Fibroblast of skin of right biceps (primary cell): ENCODE measurements at regions not wholly inside any gene's neighbourhood (a gene's known extent, or its start where the extent isn't known, plus 50 kb on each side); places are given as distances from the start of the nearest gene placed in this dataset.
A peak's percentile ranks its signal among the peaks of the same experiment; 100 is the strongest.

Source experiments
- DNase-seq: peaks from one replicate; pipeline ENCODE4 v3.0.0-alpha.2; 2013

GRCh38 chr5:110329955-110330525 is 396.4 kb downstream of the TMEM232 start:
- no peak for DNase-seq

GRCh38 chr5:110333384-110333783 is 393.1 kb downstream of the TMEM232 start:
- DNase-seq, result no peak

- peak; percentile 99 for DNase-seq
Observed at GRCh38 chr5:110335361-110336066, 391.0 kb downstream of the TMEM232 start.

GRCh38 chr5:110338341-110339083 is 388.0 kb downstream of the TMEM232 start:
- peak; percentile 27 for DNase-seq

DNA sequence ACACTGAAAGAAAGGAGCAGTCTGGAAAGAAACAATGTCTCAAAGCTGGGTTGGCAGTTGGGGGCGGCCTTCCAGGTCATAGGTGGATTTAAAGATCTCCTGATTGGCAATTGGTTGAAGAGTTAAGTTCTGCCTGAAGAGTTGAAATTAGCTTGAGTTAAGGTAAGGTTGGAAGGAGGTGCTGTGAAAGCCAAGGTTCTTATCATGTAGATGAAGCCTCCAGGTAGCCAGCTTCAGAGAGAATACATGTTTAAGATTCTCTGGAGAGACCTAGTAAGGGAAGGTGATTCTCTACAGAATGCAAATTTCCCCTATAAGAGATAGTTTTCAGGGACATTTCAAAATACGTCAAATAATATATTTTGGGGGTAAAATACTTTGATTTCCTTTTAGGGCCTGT is 387.1 kb downstream of the TMEM232 start:
- no peak for DNase-seq

DNA sequence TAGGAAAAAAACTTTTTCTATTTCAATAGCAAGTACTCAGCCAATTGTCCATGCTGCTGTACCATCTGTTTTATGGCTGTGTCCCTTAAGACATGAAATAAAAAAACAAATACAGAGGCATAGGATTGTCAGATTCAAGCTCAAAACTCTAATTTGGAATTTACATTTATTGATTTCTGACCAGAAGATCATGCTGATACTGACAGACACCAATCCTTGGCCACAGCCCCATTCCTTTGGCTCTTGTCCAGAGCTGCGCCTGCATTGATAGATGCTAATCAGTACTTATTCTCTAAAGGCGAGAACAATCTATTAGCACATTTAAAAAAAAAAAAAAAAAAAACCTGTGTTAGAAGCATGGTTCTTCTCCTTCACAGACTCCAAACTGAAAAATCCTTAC is 384.6 kb downstream of the TMEM232 start:
- DNase-seq, result no peak

DNA sequence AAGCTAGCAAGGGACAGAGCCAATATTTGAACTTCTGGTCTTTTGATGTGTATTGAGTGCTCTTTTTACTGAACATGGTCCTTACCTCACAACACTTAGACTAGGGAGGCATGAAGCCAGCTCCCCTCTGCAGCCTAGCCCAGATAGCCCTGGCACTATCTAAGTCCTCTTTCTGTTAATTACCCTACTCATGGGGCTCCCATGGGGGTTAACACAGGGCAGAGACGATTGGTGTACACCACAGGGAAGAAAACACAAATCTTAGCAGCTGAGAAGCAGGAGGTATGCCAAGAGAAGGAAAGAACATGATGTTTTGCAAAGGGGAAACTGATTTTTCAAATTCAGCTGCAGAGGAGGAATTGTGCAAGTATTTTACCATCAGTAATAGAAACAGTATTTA is 383.8 kb downstream of the TMEM232 start:
- no peak for DNase-seq

GRCh38 chr5:110343616-110344015 is 382.9 kb downstream of the TMEM232 start:
- no peak for DNase-seq

DNA sequence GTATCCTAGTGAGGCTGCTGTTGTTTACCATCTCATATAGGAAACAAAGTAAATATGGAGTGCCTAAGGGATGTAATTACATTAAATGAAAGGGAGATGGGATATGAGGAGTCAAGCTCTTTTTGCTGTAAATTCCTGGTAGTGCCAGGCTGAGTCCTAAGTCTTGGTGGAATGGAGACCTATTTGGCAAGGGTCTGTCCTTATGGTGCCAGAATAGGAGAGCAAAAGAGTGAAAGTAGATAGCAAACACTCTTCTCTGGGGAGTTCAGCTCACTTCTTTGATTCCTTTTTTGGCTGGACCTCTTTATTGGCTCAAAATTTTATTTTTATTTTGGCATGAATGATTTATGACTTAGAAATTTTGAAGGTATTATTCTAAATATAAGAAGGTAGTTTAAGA is 380.8 kb downstream of the TMEM232 start:
- DNase-seq, result no peak

- DNase-seq, result no peak
Observed at GRCh38 chr5:110346893-110347358, 379.5 kb downstream of the TMEM232 start.

DNA sequence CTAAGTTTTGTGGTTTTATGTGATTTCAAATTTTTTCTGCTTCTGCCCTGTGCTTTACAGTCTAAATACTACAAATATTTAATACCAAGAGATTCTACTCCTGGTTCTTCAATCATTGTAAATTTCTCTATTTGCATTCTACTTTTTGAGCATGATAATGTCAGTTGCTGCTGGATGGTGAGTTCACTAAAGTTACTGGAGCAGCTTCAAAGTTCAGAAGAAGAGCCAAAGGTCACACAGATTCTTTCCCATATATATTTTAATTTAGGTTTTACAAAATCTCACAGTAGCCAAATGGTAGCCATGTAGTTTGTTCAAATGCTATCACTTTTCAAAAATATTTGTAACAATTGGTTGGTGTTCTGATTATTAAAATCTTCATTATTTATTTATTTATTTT is 378.7 kb downstream of the TMEM232 start:
- no peak for DNase-seq

GRCh38 chr5:110351430-110351829 is 375.0 kb downstream of the TMEM232 start:
- peak; percentile 81 for DNase-seq

- peak; percentile 83 for DNase-seq
Observed at GRCh38 chr5:110354311-110354710, 372.2 kb downstream of the TMEM232 start.

DNA sequence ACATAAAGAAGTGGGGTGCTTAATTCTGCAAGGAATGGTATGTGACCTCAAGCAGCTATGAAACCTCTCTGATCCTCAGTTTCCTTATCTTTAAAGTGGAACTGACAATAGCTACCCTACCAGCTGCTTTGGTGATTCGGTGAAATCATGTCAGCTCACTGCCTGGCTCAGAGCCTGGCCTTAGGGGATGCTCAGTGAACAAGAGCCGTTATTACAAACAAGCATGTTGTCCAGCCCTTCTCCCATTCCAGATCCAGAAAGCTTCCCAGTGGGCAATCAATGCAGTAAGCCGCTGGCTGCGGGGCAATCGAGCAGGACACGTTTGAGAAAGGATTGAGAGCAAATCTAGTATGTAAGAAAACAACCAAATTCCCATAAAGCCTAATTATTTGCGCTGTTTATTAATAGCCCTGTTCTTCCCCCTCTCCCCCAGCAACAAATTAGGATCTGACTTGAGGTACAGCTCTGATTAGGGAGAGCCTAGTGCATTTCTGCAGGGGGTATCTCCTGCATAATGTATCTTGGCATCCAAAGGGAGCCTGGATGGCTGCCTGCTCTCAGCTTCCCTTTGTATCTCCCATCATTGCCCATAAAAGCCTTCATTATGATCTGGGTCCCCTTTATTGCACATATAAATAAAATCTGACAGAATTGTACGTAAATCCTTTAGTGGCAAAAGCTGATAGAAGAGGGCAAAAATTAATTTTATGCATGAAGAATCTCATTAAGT is 371.4 kb downstream of the TMEM232 start:
- no peak for DNase-seq

GRCh38 chr5:110356677-110357076 is 369.8 kb downstream of the TMEM232 start:
- peak; percentile 83 for DNase-seq

DNA sequence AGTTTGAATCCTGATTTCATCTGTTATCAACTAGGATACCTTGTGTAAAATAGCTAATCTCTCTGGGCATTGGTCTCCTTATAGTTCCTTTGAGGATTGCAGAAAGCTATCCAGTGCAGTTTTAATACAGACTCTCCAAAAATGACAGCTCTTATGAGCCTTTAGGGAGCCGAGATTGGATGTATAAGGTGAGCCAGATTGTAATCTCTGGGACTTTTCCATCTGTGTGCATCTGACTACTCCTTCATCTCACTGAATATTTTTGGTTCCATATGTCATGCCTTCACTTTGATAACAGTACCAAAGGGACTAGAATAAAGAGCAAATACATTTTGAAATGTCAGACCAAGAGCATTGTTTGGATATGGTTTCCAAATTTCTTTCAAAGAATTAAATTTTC is 367.2 kb downstream of the TMEM232 start:
- no peak for DNase-seq

GRCh38 chr5:110361471-110361870 is 365.0 kb downstream of the TMEM232 start:
- peak; percentile 90 for DNase-seq

- no peak for DNase-seq
Observed at GRCh38 chr5:110362261-110362660, 364.2 kb downstream of the TMEM232 start.

- no peak for DNase-seq
Observed at GRCh38 chr5:110366716-110367115, 359.8 kb downstream of the TMEM232 start.
